Right kidney (tissue), 1 donor: ENCODE measurements at regions not wholly inside any gene's neighbourhood (a gene's known extent, or its start where the extent isn't known, plus 50 kb on each side); places are given as distances from the start of the nearest gene placed in this dataset.

Experiments
- DNase-seq: peaks from one replicate; pipeline ENCODE4 v3.0.0-alpha.2; 2016

GRCh38 chr10:9682802-9683201, 1334.9 kb upstream of the CELF2 start:
- no peak for DNase-seq

GRCh38 chr10:9684186-9684585, 1333.5 kb upstream of the CELF2 start:
- DNase-seq, result no peak

- no peak for DNase-seq
These were observed 1332.1 kb upstream of the CELF2 start for GRCh38 chr10:9685596-9685995.

GRCh38 chr10:9688711-9689110, 1329.0 kb upstream of the CELF2 start:
- no peak for DNase-seq

- no peak for DNase-seq
These were observed 1310.5 kb upstream of the CELF2 start for GRCh38 chr10:9707216-9707615.

GRCh38 chr10:9709849-9710248, 1307.8 kb upstream of the CELF2 start:
- no peak for DNase-seq

GRCh38 chr10:9712393-9712792, 1305.3 kb upstream of the CELF2 start:
- no peak for DNase-seq

- DNase-seq, result no peak
These were observed 1298.4 kb upstream of the CELF2 start for GRCh38 chr10:9719246-9719645.

- DNase-seq, result no peak
These were observed 1283.9 kb upstream of the CELF2 start for GRCh38 chr10:9733766-9734165.

GRCh38 chr10:9734218-9734617, 1283.5 kb upstream of the CELF2 start:
- peak; percentile 1 for DNase-seq

GRCh38 chr10:9735731-9736130, 1281.9 kb upstream of the CELF2 start:
- DNase-seq, result no peak

GRCh38 chr10:9743639-9744038, 1274.0 kb upstream of the CELF2 start:
- DNase-seq, result no peak

GRCh38 chr10:9745158-9745557, 1272.5 kb upstream of the CELF2 start:
- DNase-seq, result no peak

GRCh38 chr10:9757176-9757575, 1260.5 kb upstream of the CELF2 start:
- DNase-seq, result no peak

GRCh38 chr10:9759596-9759995, 1258.1 kb upstream of the CELF2 start:
- no peak for DNase-seq

GRCh38 chr10:9762966-9763656, 1254.6 kb upstream of the CELF2 start:
- no peak for DNase-seq

GRCh38 chr10:9766762-9767161, 1250.9 kb upstream of the CELF2 start:
- DNase-seq, result no peak

GRCh38 chr10:9781666-9782065, 1236.0 kb upstream of the CELF2 start:
- DNase-seq, result no peak

- DNase-seq, result no peak
These were observed 1231.6 kb upstream of the CELF2 start for GRCh38 chr10:9786101-9786500.

- DNase-seq, result no peak
These were observed 1231.1 kb upstream of the CELF2 start for GRCh38 chr10:9786576-9786975.

- DNase-seq, result no peak
These were observed 1227.7 kb upstream of the CELF2 start for GRCh38 chr10:9789996-9790395.

- no peak for DNase-seq
These were observed 1225.5 kb upstream of the CELF2 start for GRCh38 chr10:9792181-9792580.

GRCh38 chr10:9796564-9796963, 1221.1 kb upstream of the CELF2 start:
- no peak for DNase-seq

GRCh38 chr10:9800011-9800410, 1217.7 kb upstream of the CELF2 start:
- DNase-seq, result no peak

- DNase-seq, result no peak
These were observed 1217.1 kb upstream of the CELF2 start for GRCh38 chr10:9800571-9800970.
